Lung (tissue), 11 donors: ENCODE measurements at regions not wholly inside any gene's neighbourhood (a gene's known extent, or its start where the extent isn't known, plus 50 kb on each side); places are given as distances from the start of the nearest gene placed in this dataset.

Experiments used
- ATAC-seq: fragments of 200-7000 bp; cut with Tn5 transposase; one replicate; pipeline ENCODE4 v1.9.1; 2020; ENCODE audit warnings: moderate number of reproducible peaks; ENCODE audit not compliant: insufficient read depth, low FRiP score
- DNase-seq, 3 donors: peaks; one replicate each; pipeline ENCODE4 v3.0.0-alpha.2; 2013 to 2017
- H3K27ac ChIP-seq, 2 donors: one replicate each; pipeline ENCODE4 v1.5.1; 2013; ENCODE audit warnings: mild to moderate bottlenecking in 2 of 2, moderate library complexity in 2 of 2, control low read depth in 1 of 2, inconsistent platforms in 1 of 2, low read depth in 1 of 2, low read length in 1 of 2
- H3K27me3 ChIP-seq, 3 donors: one replicate each; pipeline ENCODE4 v1.5.1; 2013; ENCODE audit warnings: low read length in 2 of 3; ENCODE audit not compliant: control insufficient read depth in 3 of 3, insufficient read depth in 3 of 3
- H3K36me3 ChIP-seq, 4 donors: one replicate each; pipeline ENCODE4 v1.5.1; 2013; ENCODE audit warnings: low read length in 4 of 4, mild to moderate bottlenecking in 1 of 4, moderate library complexity in 1 of 4; ENCODE audit not compliant: control insufficient read depth in 4 of 4, insufficient read depth in 4 of 4
- H3K4me1 ChIP-seq, 5 donors: one replicate each; pipeline ENCODE4 v1.5.1; 2013; ENCODE audit warnings: low read length in 5 of 5, mild to moderate bottlenecking in 2 of 5, moderate library complexity in 1 of 5; ENCODE audit not compliant: control insufficient read depth in 5 of 5, insufficient read depth in 5 of 5
- H3K4me3 ChIP-seq: one replicate; pipeline ENCODE4 v1.5.1; 2013; ENCODE audit warnings: mild to moderate bottlenecking, control low read depth, moderate library complexity
- H3K9ac ChIP-seq, 2 donors: one replicate each; pipeline ENCODE4 v1.5.1; 2013; ENCODE audit warnings: low read length in 2 of 2, control low read depth in 1 of 2; ENCODE audit not compliant: insufficient read depth in 1 of 2
- H3K9me3 ChIP-seq, 4 donors: one replicate each; pipeline ENCODE4 v1.5.1; 2013; ENCODE audit warnings: low read length in 3 of 4, mild to moderate bottlenecking in 1 of 4, moderate library complexity in 1 of 4; ENCODE audit not compliant: control insufficient read depth in 4 of 4, insufficient read depth in 3 of 4
- WGBS, 2 donors: extraction: QIAGEN DNeasy Blood & Tissue Kit; methylation state at CpG; one replicate each; pipeline ENCODE4 v1.1.7; 2013; 5-methylcytosine and 5-hydroxymethylcytosine counted together
- TF ChIP-seq, protein P1 (sequence below): IDR thresholded peaks from 2 replicates; pipeline ENCODE4 v1.5.1; 2012; ENCODE audit warnings: mild to moderate bottlenecking; ENCODE audit errors: control extremely low read depth, extremely low read depth
- donor health status: control.
- donor health status: control.
- donor health status: Bipolar disorder and iron deficiency.
- donor health status: healthy.
- donor health status: DM: yes; HTN: yes; CAD: no.

DNA sequence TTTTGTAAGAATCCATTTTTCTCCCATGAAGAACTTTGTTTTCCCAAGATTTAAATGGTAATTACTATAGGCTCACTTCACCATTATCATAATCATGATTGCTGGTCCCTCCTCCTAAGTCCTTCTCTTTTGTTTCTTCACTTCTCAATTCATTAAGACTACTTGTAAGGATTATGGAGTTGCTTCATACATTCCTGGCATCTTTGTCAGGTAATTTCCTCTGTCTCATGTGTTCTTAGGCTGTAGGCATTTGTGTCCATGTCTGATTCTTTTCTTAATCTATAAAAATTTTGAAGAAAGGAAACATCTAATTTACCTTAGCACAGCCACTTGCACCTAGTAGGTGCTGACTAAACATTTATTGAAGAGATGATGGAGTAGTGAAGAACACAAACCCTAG, 79.9 kb upstream of the SATB1 start:
- ATAC-seq (no peak), DNase-seq (no peak)
- H3K4me1 ChIP-seq, result no peaks in the 10 kb centered on the region
- H3K9me3 ChIP-seq, result no peaks in the 10 kb centered on the region
- H3K4me3 ChIP-seq, result no peak overlapping the region
- no peak overlapping the region for H3K9ac ChIP-seq
- H3K27ac ChIP-seq, result no peak overlapping the region
- H3K36me3 ChIP-seq, result no peaks in the 10 kb centered on the region
- H3K27me3 ChIP-seq, result no peaks in the 10 kb centered on the region
- TF ChIP-seq, protein P1, sequence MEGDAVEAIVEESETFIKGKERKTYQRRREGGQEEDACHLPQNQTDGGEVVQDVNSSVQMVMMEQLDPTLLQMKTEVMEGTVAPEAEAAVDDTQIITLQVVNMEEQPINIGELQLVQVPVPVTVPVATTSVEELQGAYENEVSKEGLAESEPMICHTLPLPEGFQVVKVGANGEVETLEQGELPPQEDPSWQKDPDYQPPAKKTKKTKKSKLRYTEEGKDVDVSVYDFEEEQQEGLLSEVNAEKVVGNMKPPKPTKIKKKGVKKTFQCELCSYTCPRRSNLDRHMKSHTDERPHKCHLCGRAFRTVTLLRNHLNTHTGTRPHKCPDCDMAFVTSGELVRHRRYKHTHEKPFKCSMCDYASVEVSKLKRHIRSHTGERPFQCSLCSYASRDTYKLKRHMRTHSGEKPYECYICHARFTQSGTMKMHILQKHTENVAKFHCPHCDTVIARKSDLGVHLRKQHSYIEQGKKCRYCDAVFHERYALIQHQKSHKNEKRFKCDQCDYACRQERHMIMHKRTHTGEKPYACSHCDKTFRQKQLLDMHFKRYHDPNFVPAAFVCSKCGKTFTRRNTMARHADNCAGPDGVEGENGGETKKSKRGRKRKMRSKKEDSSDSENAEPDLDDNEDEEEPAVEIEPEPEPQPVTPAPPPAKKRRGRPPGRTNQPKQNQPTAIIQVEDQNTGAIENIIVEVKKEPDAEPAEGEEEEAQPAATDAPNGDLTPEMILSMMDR, result no peak

DNA sequence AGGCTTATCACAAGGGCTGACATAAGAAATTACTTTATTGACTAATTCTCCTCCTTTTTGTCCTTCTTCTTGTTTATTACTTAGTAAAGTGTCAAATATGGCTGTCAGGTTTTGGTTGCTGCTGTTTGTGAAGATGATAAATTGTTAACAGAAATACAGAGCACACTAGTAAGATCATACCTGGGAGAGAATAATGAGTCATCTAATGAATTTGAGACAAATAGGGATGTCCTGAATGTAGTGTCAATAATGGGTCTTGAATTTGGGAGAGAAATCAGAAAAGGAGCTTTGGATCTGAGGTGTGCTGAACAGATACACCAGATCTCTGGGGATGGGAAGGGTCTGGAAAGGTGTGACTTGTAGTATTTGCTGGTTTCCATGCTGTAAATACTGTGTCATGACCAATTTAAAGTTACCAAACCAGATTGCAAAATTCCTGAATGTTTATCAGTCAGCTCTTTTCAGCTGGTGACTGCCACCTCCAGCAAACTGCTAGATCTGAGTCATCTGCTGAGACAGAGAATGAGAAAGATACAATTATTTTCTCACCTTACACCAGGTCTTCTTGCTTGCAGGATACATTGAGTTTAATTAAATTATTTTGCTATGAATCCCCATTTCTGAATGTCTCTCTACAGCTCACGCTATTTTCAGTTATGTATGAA, 76.7 kb upstream of the SATB1 start:
- TF ChIP-seq, protein P1, result no peak
- DNase-seq (no peak), ATAC-seq (no peak)
- Histone ChIP-seq H3K9ac (no peak overlapping the region), H3K27ac (no peak overlapping the region), H3K9me3 (no peaks in the 10 kb centered on the region), H3K36me3 (no peaks in the 10 kb centered on the region), H3K27me3 (no peaks in the 10 kb centered on the region), H3K4me1 (no peaks in the 10 kb centered on the region), H3K4me3 (no peak overlapping the region)
- WGBS, 2 donors, result 81 to 87% methylated on average over 1 of the region's 1 CpG

DNA sequence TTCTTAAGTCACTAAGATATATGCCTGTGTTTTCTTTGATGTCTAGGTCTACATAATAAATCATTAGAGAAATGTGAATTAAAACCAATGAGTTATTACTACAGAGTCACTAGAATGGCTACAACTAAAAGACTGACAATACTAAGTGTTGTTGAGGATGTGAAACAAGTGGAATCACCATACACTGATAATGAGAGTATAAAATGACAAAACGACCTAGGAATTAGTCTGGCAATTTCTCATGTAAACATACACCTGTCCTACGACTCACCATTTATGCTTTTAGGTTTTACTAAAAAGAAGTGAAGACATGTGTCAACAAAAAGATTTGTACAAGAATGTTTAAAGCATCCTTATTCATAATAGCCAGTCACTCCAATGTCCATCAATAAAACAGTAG, 75.2 kb upstream of the SATB1 start:
- TF ChIP-seq, protein P1, result no peak
- 75 to 83% methylated on average over 2 of the region's 2 CpGs for WGBS, 2 donors
- Histone ChIP-seq H3K9me3 (no peaks in the 10 kb centered on the region), H3K27ac (no peak overlapping the region), H3K27me3 (no peaks in the 10 kb centered on the region), H3K4me1 (no peaks in the 10 kb centered on the region), H3K9ac (no peak overlapping the region), H3K4me3 (no peak overlapping the region), H3K36me3 (no peaks in the 10 kb centered on the region)
- DNase-seq (no peak), ATAC-seq (no peak)

DNA sequence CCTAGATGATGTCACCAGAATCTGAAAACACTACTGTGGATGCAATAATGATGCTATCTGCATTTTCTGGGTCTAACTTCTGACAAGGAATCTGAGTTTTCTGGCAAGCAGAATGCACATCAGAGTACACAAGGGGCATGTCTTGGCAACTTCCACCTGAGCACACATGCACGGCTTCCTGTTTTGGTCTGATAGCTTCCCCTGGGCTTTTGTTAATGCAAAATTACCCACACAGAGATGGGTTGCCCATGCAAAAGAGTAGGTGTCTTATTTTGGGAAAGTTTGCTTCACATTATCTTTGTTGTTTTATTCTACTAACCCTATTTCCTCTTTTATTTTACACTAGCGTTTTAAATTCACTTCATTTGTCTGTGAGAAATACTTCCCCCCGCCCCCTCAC, 74.2 kb upstream of the SATB1 start:
- no peak overlapping the region for H3K9ac ChIP-seq
- no peak for DNase-seq
- H3K9me3 ChIP-seq, result no peaks in the 10 kb centered on the region
- H3K36me3 ChIP-seq, result no peaks in the 10 kb centered on the region
- H3K27me3 ChIP-seq, result no peaks in the 10 kb centered on the region
- ATAC-seq, result no peak
- no peak overlapping the region for H3K27ac ChIP-seq
- WGBS, 2 donors, result 47% methylated on average over 3 of the region's 3 CpGs
- no peak overlapping the region for H3K4me3 ChIP-seq
- no peaks in the 10 kb centered on the region for H3K4me1 ChIP-seq
- TF ChIP-seq, protein P1, result no peak
